NB4 (cell line): ENCODE measurements at regions not wholly inside any gene's neighbourhood (a gene's known extent, or its start where the extent isn't known, plus 50 kb on each side); places are given as distances from the start of the nearest gene placed in this dataset.
"Not testable (repeated sequence)": the region's sequence is repeated elsewhere in the genome, so short reads cannot be mapped to it uniquely, and the experiment has no call there.

Experiments used
- DNase-seq: peaks from one replicate; pipeline ENCODE4 v3.0.0; 2010; ENCODE audit warnings: low read depth
- H3K4me3 ChIP-seq: one replicate; pipeline ENCODE4 v1.5.1; 2011; ENCODE audit warnings: mild to moderate bottlenecking, low read depth, low read length, moderate library complexity
- MYC ChIP-seq: IDR thresholded peaks from 2 replicates; pipeline ENCODE4 v1.6.1; 2011; ENCODE audit warnings: low read depth, low read length
- POLR2A ChIP-seq: IDR thresholded peaks from 2 replicates; pipeline ENCODE4 v1.6.1; 2011; ENCODE audit warnings: mild to moderate bottlenecking; ENCODE audit not compliant: insufficient read length; ENCODE audit errors: extremely low read depth
- TF ChIP-seq, protein P1 (sequence below): IDR thresholded peaks from one replicate; pipeline ENCODE4 v1.5.1; 2012; ENCODE audit warnings: low read depth, low read length
- TF ChIP-seq, protein P2 (sequence below): IDR thresholded peaks from 2 replicates; pipeline ENCODE4 v1.6.1; 2011; ENCODE audit warnings: low read depth, low read length

DNA sequence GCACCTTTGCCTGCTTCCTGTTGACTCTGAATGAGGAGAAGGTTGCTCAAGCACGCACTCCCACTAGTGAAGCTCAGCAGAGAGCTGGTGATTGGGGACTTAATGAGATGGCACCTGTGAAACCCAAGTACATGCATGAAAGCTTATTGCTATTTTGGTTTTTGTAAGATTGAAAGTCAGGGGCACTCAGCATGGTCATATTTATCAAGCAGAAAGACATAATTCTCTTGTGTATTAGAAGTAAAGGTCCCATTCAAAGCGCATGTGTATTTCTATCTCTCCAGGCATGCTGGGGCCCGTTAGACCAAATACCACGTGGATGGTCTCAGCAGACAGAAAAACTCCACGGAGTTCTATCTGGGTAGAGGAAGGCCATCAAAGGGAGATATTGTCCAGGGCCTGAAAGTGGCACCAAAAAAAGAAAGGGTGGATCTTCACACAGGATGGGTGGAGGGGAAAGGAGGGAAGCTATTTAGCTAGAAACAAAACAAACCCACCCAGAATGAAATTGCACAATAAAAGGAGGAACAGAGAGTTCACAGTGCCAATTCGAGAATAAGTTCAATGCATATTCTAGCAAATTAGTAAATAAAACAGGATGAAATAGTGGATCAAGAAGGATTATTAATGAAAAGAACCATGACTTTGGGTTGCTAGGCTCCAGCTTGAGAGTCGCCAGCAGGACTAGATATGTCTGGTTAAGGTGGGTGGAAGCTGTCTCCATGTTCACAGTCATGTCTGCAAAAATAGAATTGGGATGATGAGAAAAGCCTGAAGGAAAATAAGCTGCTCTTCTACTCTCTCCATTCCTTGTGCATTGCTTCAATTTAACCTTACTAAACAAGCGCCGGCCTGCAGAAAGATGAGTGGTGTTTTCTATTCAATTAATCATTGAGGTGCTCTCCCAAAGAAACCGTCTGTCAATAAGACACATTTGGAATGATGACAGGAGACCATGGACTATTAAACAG, 224.9 kb upstream of the DTNBP1 start:
- H3K4me3 ChIP-seq: no peak overlapping the region
- peak; percentile 62 for DNase-seq
- TF ChIP-seq, protein P1, sequence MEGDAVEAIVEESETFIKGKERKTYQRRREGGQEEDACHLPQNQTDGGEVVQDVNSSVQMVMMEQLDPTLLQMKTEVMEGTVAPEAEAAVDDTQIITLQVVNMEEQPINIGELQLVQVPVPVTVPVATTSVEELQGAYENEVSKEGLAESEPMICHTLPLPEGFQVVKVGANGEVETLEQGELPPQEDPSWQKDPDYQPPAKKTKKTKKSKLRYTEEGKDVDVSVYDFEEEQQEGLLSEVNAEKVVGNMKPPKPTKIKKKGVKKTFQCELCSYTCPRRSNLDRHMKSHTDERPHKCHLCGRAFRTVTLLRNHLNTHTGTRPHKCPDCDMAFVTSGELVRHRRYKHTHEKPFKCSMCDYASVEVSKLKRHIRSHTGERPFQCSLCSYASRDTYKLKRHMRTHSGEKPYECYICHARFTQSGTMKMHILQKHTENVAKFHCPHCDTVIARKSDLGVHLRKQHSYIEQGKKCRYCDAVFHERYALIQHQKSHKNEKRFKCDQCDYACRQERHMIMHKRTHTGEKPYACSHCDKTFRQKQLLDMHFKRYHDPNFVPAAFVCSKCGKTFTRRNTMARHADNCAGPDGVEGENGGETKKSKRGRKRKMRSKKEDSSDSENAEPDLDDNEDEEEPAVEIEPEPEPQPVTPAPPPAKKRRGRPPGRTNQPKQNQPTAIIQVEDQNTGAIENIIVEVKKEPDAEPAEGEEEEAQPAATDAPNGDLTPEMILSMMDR: no peak
- no peak for TF ChIP-seq POLR2A
- TF ChIP-seq, protein P2, sequence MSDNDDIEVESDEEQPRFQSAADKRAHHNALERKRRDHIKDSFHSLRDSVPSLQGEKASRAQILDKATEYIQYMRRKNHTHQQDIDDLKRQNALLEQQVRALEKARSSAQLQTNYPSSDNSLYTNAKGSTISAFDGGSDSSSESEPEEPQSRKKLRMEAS: no peak
- TF ChIP-seq MYC: no peak

DNA sequence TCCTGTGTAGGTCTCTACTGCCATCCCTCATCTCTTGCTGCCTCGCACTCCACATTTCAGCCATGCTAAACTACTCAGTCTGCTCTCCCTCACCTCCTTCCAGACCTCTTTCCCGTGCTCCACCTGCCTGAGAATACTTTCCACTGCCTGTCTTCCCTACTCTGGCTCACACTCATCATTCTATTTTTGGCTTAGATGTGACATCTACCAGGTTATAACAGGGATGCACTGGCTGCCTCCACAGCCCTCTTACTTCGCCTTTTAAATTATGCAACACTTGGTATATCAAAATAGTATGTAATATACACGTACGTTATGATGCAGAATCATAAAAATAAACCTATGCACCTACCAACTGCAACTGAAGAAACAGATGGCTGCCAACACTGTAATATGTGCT, 222.8 kb upstream of the DTNBP1 start:
- no peak for DNase-seq
- H3K4me3 ChIP-seq: no peak overlapping the region
- no peak for TF ChIP-seq POLR2A
- TF ChIP-seq, protein P1: no peak
- TF ChIP-seq, protein P2: no peak
- no peak for TF ChIP-seq MYC

DNA sequence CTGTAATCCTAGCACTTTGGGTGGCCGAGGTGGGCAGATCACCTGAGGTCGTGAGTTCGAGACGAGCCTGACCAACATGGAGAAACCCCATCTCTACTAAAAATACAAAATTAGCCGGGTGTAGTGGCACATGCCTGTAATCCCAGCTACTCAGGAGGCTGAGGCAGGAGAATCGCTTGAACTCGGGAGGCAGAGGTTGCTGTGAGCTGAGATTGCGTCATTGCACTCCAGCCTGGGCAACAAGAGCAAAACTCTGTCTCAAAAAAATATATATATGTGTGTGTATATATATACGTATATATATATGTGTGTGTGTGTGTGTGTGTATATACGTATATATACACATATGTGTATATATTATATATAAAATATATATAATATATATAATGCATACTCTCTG, 220.8 kb upstream of the DTNBP1 start:
- H3K4me3 ChIP-seq, DNase-seq: not testable (repeated sequence)

DNA sequence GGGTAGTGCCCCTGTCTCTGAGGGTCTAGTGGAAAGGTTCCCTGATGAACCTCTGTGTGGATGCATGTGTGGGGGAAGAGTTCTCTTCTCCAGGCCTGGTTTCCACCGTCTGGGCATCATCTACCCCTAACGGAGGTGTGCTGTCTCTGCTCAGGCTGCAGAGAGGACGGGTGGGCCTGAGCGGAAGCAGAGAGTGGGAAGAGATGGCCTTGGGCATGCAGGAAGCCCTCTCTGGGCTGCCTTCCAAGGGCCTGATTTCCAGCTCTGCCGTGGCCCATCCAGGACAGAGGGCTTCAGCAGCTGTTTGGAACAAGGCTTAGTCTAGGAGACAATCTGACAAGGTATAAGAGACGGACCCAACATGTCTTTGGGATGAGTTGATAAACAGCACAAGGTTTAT, 220.1 kb upstream of the DTNBP1 start:
- DNase-seq: no peak
- no peak overlapping the region for H3K4me3 ChIP-seq
- TF ChIP-seq, protein P1: no peak
- no peak for TF ChIP-seq MYC
- TF ChIP-seq, protein P2: no peak
- no peak for TF ChIP-seq POLR2A

DNA sequence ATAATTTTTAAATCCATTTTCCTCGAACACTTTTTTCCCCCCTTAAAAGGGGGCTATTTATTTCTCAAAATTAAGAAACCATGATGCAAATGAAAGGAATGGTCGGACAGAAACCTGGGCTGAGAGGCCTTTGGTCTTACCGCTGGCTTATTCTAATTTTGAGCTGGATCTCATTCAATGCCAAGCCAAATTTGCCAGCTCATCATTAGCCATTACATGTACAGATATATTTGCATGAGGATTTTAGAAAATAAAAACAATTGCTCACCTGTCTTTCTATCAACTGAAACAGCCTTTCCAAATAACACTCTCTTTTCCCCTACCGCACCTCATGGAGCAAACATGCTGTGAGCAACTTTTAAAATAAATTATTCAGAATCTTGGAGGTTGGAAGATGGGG, 219.5 kb upstream of the DTNBP1 start:
- no peak overlapping the region for H3K4me3 ChIP-seq
- no peak for TF ChIP-seq POLR2A
- TF ChIP-seq, protein P2: no peak
- no peak for TF ChIP-seq MYC
- TF ChIP-seq, protein P1: no peak
- no peak for DNase-seq

DNA sequence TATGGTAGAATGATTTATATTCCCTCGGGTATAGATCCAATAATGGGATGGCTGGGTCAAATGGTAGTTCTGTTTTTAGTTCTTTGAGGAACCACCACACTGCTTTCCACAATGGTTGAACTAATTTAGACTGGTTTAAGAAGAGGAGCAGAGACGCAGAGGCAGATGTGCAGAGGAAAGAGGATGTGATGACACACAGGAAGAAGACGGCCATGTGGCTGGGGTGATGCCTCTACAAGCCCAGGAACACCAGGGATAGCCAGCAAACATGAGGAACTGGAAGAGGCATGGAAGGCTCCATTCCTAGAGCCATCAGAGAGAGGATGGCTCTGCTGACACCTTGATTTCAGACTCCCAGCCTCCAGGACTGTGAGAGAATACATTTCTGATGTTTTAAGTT, 218.3 kb upstream of the DTNBP1 start:
- no peak for TF ChIP-seq POLR2A
- TF ChIP-seq, protein P1: no peak
- TF ChIP-seq, protein P2: peak; percentile 81
- TF ChIP-seq MYC: peak; percentile 86
- H3K4me3 ChIP-seq: no peak overlapping the region
- DNase-seq: peak; percentile 82
